MG63 (cell line): ENCODE measurements at regions not wholly inside any gene's neighbourhood (a gene's known extent, or its start where the extent isn't known, plus 50 kb on each side); places are given as distances from the start of the nearest gene placed in this dataset.
"Not testable (repeated sequence)": the region's sequence is repeated elsewhere in the genome, so short reads cannot be mapped to it uniquely, and the experiment has no call there.

Source experiments
- DNase-seq: peaks from one replicate; pipeline ENCODE4 v3.0.0-alpha.2; 2020
- H3K27me3 ChIP-seq: fragments of 250-450 bp; sonication (Bioruptor Pico); 2 replicates; pipeline ENCODE4 v1.5.1; 2020; ENCODE audit warnings: mild to moderate bottlenecking, moderate library complexity
- H3K36me3 ChIP-seq: fragments of 250-450 bp; sonication (Bioruptor Pico); 2 replicates; pipeline ENCODE4 v1.5.1; 2020; ENCODE audit warnings: mild to moderate bottlenecking, moderate library complexity
- H3K4me3 ChIP-seq: fragments of 250-450 bp; sonication (Bioruptor Pico); 2 replicates; pipeline ENCODE4 v1.5.1; 2020; ENCODE audit warnings: mild to moderate bottlenecking, moderate library complexity
- H3K9me3 ChIP-seq: fragments of 250-450 bp; sonication (Bioruptor Pico); 2 replicates; pipeline ENCODE4 v1.5.1; 2020; ENCODE audit warnings: mild to moderate bottlenecking, moderate library complexity

- no peak for DNase-seq
- no peaks in the 10 kb centered on the region for H3K9me3 ChIP-seq
- H3K27me3 ChIP-seq = no peaks in the 10 kb centered on the region
- H3K4me3 ChIP-seq = no peak overlapping the region
- no peaks in the 10 kb centered on the region for H3K36me3 ChIP-seq
Observed at GRCh38 chr6:103379272-103379671, 1480.4 kb downstream of the HACE1 start.

- H3K4me3 ChIP-seq = no peak overlapping the region
- H3K36me3 ChIP-seq = no peaks in the 10 kb centered on the region
- H3K9me3 ChIP-seq = no peaks in the 10 kb centered on the region
- no peak for DNase-seq
- H3K27me3 ChIP-seq = no peaks in the 10 kb centered on the region
Observed at GRCh38 chr6:103367212-103367611, 1492.5 kb downstream of the HACE1 start.

GRCh38 chr6:103356531-103356930 lies 1503.2 kb downstream of the HACE1 start:
- H3K27me3 ChIP-seq = no peaks in the 10 kb centered on the region
- H3K9me3 ChIP-seq = no peaks in the 10 kb centered on the region
- no peak overlapping the region for H3K4me3 ChIP-seq
- no peaks in the 10 kb centered on the region for H3K36me3 ChIP-seq
- no peak for DNase-seq

- no peaks in the 10 kb centered on the region for H3K36me3 ChIP-seq
- H3K9me3 ChIP-seq = no peaks in the 10 kb centered on the region
- no peak for DNase-seq
- H3K4me3 ChIP-seq = no peak overlapping the region
- H3K27me3 ChIP-seq = no peaks in the 10 kb centered on the region
Observed at GRCh38 chr6:103344554-103345163, 1515.1 kb downstream of the HACE1 start.

- no peaks in the 10 kb centered on the region for H3K27me3 ChIP-seq
- no peaks in the 10 kb centered on the region for H3K36me3 ChIP-seq
- H3K4me3 ChIP-seq = no peak overlapping the region
- H3K9me3 ChIP-seq = no peaks in the 10 kb centered on the region
- no peak for DNase-seq
Observed at GRCh38 chr6:103335412-103335811, 1524.3 kb downstream of the HACE1 start.

GRCh38 chr6:103326760-103327757 lies 1532.7 kb downstream of the HACE1 start:
- Histone ChIP-seq H3K27me3 (no peaks in the 10 kb centered on the region), H3K9me3 (no peaks in the 10 kb centered on the region), H3K4me3 (no peak overlapping the region), H3K36me3 (no peaks in the 10 kb centered on the region)
- DNase-seq = no peak

GRCh38 chr6:103313432-103313831 lies 1546.3 kb downstream of the HACE1 start:
- Histone ChIP-seq H3K9me3 (no peaks in the 10 kb centered on the region), H3K36me3 (no peaks in the 10 kb centered on the region), H3K27me3 (no peaks in the 10 kb centered on the region), H3K4me3 (no peak overlapping the region)
- DNase-seq = no peak

GRCh38 chr6:103294376-103294775 lies 1565.3 kb downstream of the HACE1 start:
- not testable (repeated sequence) for DNase-seq, H3K36me3 ChIP-seq, H3K9me3 ChIP-seq, H3K27me3 ChIP-seq, H3K4me3 ChIP-seq

GRCh38 chr6:103284835-103285234 lies 1574.9 kb downstream of the HACE1 start:
- no peaks in the 10 kb centered on the region for H3K36me3 ChIP-seq
- H3K9me3 ChIP-seq = no peaks in the 10 kb centered on the region
- H3K4me3 ChIP-seq = no peak overlapping the region
- no peak for DNase-seq
- no peaks in the 10 kb centered on the region for H3K27me3 ChIP-seq

GRCh38 chr6:103280417-103280816 lies 1579.3 kb downstream of the HACE1 start:
- H3K27me3 ChIP-seq = no peaks in the 10 kb centered on the region
- H3K36me3 ChIP-seq = no peaks in the 10 kb centered on the region
- no peak overlapping the region for H3K4me3 ChIP-seq
- DNase-seq = no peak
- no peaks in the 10 kb centered on the region for H3K9me3 ChIP-seq

GRCh38 chr6:103277936-103278335 lies 1581.8 kb downstream of the HACE1 start:
- no peaks in the 10 kb centered on the region for H3K27me3 ChIP-seq
- no peak overlapping the region for H3K4me3 ChIP-seq
- no peaks in the 10 kb centered on the region for H3K36me3 ChIP-seq
- no peak for DNase-seq
- H3K9me3 ChIP-seq = no peaks in the 10 kb centered on the region

GRCh38 chr6:103273048-103273447 lies 1586.7 kb downstream of the HACE1 start:
- Histone ChIP-seq H3K4me3 (no peak overlapping the region), H3K27me3 (no peaks in the 10 kb centered on the region), H3K9me3 (no peaks in the 10 kb centered on the region), H3K36me3 (no peaks in the 10 kb centered on the region)
- DNase-seq = no peak

GRCh38 chr6:103269581-103269980 lies 1590.1 kb downstream of the HACE1 start:
- H3K27me3 ChIP-seq = no peaks in the 10 kb centered on the region
- H3K36me3 ChIP-seq = no peaks in the 10 kb centered on the region
- H3K9me3 ChIP-seq = no peaks in the 10 kb centered on the region
- no peak for DNase-seq
- H3K4me3 ChIP-seq = no peak overlapping the region

GRCh38 chr6:103268335-103268734 lies 1591.4 kb downstream of the HACE1 start:
- Histone ChIP-seq H3K4me3 (no peak overlapping the region), H3K27me3 (no peaks in the 10 kb centered on the region), H3K9me3 (no peaks in the 10 kb centered on the region), H3K36me3 (no peaks in the 10 kb centered on the region)
- no peak for DNase-seq

- Histone ChIP-seq H3K27me3 (no peaks in the 10 kb centered on the region), H3K4me3 (no peak overlapping the region), H3K9me3 (no peaks in the 10 kb centered on the region), H3K36me3 (no peaks in the 10 kb centered on the region)
- DNase-seq = no peak
Observed at GRCh38 chr6:103264020-103264419, 1595.7 kb downstream of the HACE1 start.

- no peaks in the 10 kb centered on the region for H3K27me3 ChIP-seq
- no peak for DNase-seq
- no peaks in the 10 kb centered on the region for H3K36me3 ChIP-seq
- H3K9me3 ChIP-seq = no peaks in the 10 kb centered on the region; the same call in 1 of the 2 replicates
- H3K4me3 ChIP-seq = no peak overlapping the region
Observed at GRCh38 chr6:103255132-103255531, 1604.6 kb downstream of the HACE1 start.

GRCh38 chr6:103236923-103237322 lies 1622.8 kb downstream of the HACE1 start:
- no peak for DNase-seq
- no peaks in the 10 kb centered on the region for H3K36me3 ChIP-seq
- H3K9me3 ChIP-seq = no peaks in the 10 kb centered on the region
- H3K4me3 ChIP-seq = no peak overlapping the region
- no peaks in the 10 kb centered on the region for H3K27me3 ChIP-seq

- no peak overlapping the region for H3K4me3 ChIP-seq
- H3K36me3 ChIP-seq = no peaks in the 10 kb centered on the region
- H3K27me3 ChIP-seq = no peaks in the 10 kb centered on the region
- DNase-seq = no peak
- H3K9me3 ChIP-seq = peaks cover 3% of the 10 kb centered on the region
Observed at GRCh38 chr6:103231181-103231580, 1628.5 kb downstream of the HACE1 start.
